Activated CD4-positive, alpha-beta T cell treated with anti-CD3 and anti-CD28 coated beads, Interleukin-2, Interleukin-6, amounts not matched to agents 100 ng/mL and 50 ng/mL, durations not matched to agents 16 hours and 8 hours (primary cell): ENCODE measurements at regions not wholly inside any gene's neighbourhood (a gene's known extent, or its start where the extent isn't known, plus 50 kb on each side); places are given as distances from the start of the nearest gene placed in this dataset.

ENCODE experiments used
- DNase-seq: peaks from one replicate; pipeline ENCODE4 v3.0.0-alpha.2; 2020

DNA sequence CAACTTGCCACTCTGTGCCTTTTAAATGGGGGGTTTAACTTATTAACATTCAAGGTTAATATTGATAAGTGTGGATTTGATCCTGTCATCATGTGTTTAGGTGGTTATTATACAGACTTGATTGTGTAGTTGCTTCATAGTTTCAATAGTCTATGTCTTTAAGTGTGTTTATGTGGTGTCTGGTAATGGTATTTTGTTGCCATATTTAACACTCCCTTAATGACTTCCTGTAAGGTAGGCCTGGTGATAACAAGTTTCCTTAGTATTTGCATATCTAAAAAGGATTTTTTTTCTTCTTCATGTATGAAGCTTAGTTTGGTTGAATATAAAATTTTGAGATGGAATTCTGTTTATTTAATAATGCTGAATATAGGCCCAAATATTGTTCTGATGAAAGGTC, 506.0 kb upstream of the ZNF462 start:
- DNase-seq, result no peak

DNA sequence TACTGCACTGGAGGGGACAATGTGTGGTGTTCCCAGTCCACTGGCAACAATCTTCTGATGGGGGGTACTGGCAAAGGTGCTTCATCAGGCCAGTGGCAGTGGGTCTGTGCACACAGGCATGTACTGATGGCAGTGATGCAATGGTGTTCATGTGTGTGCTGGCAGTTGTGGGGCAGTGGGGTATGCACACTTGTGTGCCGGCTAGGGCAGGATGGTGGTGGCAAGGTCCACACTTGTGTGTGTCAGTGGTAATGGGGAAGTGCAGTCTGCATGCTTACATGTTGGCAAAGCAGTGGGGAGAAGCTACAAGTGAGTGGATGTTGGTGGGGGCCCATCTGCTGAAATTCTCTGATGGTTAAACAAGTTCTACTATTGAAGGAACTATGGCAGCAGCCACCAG, 504.6 kb upstream of the ZNF462 start:
- no peak for DNase-seq

DNA sequence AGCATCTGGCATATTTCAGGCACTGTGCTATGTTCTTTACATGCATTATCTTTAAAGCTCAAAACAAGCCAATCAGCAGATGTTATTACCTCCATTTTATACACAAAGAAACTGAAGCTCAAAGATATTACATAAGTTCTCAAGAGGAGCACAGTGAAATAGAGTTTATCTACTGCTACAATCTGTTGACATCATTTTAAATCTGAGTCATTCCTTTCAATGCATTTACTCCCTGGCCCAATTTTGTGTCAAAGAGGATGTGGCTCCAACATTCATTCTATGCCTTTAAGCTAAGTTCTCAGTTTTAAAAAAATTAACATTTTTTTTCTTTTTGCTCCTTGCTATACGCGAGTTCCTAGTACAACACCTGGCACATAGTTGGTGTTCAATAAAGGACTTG, 486.3 kb upstream of the ZNF462 start:
- DNase-seq, result peak; percentile 3

DNA sequence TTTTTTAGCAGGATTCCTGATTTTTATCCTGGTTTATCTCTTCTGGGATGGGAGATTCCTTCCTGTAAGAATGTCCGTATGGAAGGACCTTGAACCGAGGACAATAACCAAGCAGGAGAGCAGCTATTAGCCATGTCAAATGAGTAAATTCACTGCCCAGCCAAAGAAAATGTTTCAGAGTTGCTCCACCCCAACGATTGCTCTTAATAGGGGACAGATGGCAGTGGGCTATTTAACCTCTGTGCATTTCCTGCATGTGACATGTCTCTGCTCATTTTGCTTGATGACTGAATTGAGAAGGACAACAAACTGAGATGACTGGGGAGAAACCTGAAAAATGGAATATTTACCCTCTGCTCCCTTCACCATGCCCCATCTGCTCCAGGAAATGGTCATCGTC, 479.9 kb upstream of the ZNF462 start:
- DNase-seq, result no peak

DNA sequence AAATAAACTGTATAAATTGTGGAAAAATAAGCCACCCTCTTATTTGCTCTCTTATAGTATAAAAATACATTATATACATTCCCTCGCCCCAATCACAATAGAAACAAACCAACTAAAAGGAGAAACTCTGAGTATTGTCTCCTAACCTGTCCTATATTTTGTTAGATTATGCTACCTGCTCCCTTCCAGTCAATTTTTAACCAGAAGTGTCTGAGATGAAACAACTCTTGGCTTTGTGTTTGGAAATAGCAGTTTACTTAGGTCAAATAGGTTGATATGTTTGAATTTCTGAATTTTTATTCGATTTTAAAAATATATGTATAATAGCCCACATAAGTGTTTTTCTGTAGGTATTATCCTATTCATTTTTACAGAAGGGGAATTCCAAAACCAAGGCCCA, 475.0 kb upstream of the ZNF462 start:
- no peak for DNase-seq

DNA sequence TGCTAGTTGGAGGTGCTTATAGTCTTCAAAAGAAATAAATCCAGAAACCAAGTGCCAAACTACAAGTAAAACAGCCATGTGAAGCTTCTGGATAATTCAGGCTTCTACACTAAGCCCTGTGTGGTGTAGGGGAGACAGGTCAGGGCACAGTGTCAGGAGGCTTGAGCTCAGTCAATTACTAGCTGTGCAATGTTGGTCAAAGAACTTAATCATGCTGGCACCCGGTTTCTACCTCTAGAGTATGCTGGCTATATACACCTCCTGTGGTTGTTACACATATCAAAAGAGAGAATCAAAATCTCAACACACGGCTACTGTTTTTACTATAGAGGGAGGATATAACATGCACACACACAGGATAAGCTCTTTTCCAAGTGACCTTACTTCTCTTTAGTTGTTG, 469.7 kb upstream of the ZNF462 start:
- DNase-seq, result no peak

DNA sequence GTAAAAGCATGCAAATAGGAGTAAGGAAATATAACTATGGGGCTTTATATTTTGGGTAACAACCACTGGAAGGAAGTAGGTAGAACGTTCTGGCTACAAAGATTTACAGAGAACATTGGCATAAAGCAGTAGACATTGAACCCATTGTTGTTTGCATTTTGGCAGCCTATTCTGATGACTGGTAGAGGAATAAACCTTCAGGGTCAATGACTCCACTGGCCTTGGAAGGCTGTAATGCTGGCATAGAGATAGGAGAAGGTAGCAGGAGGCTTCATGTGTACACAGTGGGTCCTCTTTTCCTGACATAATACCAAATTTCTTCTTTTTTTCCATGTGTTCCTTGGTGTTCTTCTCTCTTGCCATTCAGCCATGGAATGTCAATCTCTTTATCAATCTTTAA, 462.8 kb upstream of the ZNF462 start:
- no peak for DNase-seq

DNA sequence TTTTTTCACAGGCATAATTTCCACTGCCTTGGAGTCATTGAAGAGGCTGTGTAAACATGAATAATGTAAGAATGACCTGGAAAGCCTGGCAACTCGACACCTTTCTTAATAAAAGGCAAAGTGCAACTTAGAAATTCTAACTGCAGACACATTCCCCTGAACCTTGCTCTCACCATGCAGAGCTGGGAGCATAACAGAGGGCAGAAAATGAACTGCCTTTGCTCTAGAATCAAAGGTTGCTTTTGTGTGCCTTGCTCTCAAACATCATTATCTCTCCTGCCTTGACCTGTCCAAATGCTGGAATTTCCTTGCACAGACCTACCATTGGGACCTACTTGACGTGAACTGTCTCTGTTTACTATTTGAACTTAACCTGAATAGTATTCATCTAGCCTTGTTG, 462.0 kb upstream of the ZNF462 start:
- no peak for DNase-seq

DNA sequence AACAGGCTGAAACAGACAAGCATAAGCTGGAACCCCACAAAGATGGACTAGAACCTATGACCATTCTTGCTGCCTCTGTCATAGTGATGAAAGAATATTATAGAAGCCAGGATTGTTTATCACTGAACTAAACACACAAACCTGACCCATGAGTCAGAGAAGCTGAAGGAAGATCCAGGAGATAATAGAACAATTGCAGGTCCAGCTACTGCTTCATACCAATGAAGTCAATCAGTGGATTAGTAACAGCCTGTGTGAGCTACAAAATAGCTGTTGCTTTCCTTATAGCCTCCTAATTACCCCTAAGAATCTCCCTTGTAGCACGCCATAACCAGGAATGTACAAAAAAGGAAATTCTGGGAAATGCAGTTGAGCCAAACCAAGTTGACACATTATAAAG, 459.9 kb upstream of the ZNF462 start:
- no peak for DNase-seq

DNA sequence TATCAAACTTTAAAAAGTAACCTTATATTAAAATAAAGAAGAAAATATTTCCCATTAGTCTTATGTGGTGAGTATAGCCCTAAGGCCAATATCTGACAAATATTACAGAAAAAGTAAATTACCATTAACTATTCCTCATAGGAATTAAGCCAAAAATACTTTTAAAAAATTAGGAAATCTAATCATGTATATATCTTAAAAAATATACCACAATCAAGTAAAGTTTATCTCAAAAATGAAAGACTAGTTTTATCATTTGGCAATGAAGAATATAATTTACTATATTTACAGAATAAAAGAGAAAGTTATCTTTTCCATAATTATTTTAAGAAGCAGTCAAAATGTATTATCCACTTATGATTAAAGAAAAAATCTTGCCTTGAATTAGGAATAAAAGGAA, 458.8 kb upstream of the ZNF462 start:
- no peak for DNase-seq

DNA sequence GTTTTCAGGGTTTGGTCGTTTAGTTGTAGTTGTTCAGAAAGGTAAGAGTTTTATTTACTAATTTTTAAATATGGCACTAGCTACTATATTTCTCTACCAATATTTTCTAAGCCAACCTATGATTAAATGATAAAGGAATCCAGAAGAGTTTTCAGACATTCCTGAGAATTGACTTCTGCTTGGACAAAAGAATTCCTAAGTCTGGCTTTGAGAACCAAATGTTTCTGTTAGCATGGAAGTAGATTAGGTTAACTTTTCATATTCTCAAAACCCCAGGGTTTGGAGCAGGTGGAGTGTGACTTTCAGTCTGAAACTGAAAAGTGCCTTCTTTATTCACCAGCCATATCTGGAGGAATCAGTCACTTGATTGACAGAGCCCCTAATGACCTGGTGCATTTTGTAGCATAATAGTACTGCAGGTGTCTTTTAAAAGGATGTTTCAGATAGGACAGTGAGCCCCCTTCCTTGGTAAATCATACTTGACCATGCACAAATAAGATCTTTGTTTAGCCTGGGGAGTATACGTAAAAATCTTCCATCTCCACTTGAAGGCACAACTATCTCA, 457.0 kb upstream of the ZNF462 start:
- DNase-seq, result no peak

DNA sequence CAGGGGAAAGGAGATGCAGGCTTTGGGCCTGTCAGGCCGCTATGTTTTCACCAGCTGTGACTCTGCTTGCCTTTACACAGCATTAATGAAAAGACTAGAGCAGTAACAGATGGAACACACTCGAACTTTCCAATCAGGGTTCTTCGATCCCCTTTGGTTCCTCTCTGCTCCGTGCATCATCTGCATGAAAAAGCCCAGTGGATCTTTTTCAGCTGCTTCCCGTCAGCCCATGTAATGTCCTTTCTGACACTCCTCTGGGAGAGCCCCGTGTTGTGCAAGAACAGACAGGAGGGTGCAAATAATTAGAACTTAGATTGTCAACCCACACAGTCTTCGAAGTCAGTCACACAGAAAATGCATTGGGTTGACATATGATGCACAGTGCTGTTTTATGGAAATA, 448.9 kb upstream of the ZNF462 start:
- DNase-seq, result no peak

DNA sequence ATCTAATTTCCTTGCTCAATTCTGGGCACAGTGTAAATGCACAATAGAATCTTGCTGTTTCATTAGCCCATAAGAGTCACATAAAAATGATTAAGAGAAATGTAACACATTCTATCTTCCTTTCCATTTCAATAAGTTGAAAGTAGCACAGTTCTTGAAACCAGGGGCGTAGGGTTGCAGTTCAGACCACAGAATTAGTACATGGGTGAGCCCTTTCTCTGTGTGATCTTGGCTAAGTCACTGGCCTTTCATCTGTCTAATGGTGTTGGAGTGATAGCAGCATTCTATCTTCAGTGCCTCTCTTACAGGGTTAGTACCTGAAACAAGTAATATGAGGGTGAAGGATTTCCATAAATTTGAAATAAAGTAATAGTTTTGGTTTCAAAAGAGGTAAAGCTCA, 445.3 kb upstream of the ZNF462 start:
- DNase-seq, result no peak

DNA sequence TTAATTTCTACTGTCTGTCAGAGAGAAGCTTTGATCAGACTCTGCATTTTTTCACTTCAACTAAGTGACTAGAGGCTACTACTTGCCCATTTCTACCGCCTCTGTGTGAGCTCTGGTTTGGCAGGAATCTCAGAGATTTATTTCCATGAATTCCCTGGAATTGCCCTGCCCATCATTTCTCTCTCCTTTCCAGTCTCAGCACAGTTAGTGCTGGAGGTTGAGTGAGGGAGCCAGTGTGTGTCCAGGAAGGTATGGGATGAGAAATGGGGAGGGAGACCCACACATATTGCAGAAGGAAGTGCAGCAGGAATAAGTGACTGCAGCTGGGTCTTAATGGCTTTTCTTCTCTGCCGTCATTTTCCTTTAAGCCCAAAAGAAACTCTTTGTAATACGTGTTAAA, 443.1 kb upstream of the ZNF462 start:
- DNase-seq, result no peak

DNA sequence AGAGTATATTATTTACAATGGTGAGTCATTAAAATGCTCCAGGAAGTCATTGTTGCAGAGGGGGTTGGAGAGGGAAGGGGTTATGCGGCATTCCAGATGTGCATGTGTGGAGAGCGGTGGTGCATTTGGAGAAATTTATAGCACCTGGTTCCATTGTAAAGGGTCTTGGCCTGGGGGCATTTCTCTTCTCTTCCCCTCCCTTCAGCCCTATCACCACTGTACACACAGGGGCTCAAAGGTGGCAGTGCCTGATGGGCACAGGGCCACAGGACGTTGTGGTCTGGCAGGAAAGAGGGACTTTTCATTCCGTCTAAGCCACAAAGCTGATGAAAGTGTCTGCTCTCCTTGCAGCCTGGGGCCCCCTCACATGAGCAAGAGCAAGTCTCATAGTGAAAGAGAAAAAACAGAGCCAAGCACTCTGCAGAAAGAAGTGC, 442.4 kb upstream of the ZNF462 start:
- DNase-seq, result peak; percentile 62

DNA sequence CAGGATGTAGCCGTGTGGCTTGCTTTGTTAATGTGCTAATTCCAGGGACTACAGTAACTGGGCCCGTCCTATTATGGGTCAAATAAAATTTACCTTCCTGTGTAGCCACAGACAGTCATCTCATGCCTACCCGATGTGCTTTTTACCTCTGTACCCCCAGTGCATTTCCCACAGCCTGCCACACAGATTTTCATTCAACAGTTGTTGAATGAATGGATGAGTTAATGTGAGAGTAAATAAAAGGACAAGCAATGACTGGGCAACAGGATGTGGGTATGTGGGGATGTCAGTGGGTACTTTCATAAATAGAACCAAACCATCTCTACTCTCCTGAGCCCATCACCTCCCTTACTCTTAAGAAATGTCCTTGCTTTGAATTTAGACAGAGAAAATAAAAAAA, 441.2 kb upstream of the ZNF462 start:
- DNase-seq, result peak; percentile 59

DNA sequence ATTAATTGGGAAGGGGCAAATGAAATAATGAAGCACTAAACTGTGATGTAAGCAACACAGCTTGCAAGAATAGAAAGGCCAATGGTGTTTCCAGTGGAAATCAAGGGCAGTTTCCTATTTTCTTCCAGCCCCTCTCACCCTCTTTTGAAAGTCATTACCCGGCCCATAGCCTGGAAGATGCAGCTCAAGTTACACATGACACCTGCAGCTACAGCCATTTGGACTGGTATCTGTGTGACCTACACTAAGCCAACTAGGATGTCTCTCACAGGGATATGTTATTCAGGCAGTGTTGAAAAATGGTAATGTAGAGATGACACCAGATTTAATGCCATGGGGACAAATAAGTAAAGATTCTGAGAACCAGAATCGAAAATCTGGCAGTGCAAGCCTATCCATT, 439.4 kb upstream of the ZNF462 start:
- DNase-seq, result no peak

DNA sequence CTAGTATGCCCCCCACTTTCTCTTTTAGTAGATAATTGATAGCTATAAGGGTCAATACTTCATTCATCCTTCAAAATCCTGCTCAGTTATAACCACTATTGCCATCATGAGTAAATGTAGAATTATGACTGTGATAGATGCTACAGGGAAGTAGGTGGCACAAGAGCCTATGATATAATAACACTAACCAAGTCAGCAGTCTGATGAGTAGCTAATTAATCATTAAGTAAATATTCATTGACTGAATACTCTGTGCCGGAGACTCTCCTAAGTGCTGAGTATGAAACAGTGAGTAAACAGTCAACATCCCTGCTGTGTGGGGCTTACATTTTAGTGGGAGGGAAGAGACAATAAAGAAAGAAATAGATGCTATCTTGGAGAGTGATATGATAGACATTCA, 430.3 kb upstream of the ZNF462 start:
- DNase-seq, result no peak

DNA sequence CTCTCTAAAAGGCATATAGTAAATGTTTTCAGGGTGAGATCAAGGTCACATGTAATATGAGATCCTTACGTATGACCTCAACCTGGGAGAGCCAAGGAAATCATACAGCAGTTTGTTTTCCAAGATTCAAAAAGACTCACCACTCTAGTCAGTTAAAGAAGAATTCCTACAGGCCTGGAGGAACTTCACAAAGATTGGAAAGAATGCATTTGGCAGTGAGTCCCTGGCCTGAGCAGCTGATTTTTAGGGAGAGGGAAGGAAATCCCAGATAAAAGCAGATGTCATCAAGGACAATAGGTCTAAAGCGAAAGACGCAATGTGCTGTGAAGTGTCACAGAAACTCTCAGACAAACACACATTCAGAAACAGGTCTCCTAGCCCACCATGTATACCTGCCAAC, 424.0 kb upstream of the ZNF462 start:
- no peak for DNase-seq

DNA sequence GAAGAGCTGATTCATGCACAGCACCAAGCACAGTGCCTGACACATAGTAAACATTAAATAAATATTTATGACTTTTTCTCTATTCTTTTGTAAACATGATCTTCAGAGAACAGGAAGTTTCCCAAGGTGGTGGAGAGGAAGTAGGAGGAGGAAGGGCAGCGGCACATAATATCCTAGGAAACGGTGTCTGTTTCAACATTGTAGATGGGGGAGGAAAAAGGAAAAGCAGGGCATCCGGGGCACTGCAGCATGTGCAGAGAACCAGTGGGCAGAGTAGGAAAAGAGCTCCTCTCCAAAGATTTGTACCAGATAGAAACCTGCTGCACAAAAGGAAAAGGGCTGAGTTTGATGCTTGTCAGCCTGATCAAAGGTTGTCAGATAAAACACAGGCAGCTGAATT, 421.7 kb upstream of the ZNF462 start:
- no peak for DNase-seq

DNA sequence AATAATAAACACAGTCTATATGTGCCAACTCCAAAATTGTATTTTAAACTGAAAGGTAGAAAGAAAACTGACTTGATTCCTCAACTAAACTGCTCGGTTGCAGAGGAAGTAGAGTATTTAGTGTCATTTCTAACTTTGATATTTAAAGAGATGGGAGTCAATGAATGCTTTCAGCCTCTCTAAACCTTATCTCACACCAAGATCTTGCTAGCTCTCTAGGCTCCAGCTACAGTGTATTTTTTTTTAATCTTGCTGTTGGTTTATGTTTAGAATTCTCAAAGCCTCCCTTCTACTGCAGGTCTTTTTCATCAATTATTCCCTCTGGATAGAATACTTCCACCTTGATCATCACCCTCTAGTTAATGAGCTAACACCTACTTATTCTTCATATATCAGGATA, 419.4 kb upstream of the ZNF462 start:
- no peak for DNase-seq

DNA sequence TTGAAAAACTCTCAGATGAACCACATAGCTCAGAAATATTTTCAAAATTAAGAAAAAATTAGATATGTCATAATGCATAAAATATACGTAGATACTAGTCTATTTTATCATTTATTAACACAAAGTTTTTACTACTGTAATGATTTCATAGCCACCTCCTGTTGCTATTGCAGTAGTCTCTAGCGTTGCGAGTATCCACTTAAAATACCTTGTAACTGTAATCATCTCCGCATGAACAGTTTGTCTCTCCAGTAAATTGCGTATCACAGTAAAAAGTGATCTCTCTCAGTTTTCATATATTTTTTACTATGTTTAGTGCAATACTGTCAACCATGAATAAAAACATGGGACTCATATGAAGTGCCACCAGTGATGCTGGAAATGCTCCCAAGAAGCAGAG, 417.9 kb upstream of the ZNF462 start:
- DNase-seq, result no peak

DNA sequence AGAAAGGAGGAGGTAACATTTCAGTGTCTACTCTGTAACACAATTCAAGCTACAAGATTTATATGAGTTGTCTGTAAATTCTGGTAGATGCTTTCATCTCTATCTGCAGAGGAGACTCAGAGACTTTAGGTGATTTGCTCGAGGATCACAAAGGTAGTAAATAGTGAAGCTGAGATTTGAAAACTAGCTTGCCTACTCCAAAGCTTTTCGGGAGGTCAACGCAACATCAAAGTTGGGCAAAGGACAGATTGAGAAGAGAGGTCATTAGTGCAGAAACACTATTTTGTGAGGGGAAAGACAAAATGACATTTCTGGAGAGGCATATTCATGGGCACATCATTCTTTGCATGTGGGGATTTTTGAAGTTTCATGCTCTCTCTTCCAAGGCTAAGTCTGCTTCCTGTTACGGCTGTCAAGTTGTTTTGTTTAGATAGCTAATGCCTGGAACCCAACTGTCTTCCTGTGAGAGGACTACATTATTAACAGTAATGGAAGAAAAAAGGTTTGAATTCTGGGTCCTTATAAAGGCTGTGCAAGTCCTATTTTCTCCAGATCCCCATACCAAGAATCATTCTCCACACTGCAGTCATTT, 413.5 kb upstream of the ZNF462 start:
- DNase-seq, result no peak

DNA sequence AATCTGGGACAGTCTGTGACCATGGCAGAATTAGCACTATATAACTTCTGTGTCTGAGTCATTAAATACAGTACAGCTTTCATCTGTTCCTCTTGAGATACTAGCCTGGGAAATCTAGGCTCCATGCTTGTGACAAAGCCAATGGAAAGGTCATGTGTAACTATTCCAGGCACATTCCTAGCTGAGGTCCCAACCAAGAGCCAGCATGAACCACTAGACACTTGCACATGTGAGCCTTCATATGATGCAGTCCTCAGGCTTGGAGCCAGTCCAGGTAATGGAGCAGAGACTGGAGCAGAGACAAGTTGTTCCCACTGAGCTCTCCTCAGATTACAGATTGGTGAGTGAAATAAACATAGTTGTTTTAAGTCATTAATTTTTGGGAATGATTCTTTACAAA, 412.4 kb upstream of the ZNF462 start:
- no peak for DNase-seq

DNA sequence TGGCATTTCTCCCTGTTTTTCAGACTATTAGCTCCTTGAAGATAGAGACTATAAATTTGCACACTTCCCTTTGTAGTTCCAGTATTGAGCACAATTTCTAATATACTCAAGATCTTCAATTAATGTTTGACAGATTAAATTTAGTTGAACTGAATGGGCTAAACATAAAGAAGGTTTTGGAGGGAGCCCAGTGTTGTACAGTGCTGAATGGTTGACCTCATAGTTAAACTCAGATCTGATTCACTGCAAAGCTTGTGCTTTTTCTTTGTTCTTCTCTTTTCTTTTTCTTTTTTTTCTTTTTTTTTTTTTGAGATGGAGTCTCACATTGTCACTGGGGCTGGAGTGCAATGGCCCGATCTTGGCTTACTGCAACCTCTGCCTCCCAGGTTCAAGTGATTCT, 411.7 kb upstream of the ZNF462 start:
- no peak for DNase-seq

DNA sequence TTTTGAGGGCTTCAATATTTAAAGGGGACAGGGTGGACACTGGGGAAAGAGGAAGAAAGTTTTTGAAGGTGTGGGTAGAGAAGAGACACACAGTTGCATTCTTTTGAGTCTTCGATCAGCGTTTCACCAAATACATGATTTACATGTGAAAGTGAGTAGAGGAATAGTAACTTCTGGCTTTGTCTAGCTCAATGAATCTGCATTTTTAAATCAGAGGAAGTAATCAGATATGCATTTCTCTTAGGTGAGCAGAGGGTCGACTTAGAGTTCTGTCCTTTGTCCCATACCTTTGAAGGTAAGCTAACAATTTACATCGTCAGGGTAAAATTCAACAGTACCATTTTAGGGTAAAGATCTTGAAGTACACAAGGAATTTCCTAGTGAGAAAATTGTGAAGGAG, 406.4 kb upstream of the ZNF462 start:
- no peak for DNase-seq
